HK-2 (cell line): ENCODE measurements at regions not wholly inside any gene's neighbourhood (a gene's known extent, or its start where the extent isn't known, plus 50 kb on each side); places are given as distances from the start of the nearest gene placed in this dataset.

Experiments
- DNase-seq: peaks from one replicate; pipeline ENCODE4 v3.0.0-alpha.2; 2018; ENCODE audit not compliant: unreplicated experiment

GRCh38 chr10:29160150-29160617 lies 128.7 kb upstream of the LYZL1 start:
- DNase-seq = peak; percentile 38

GRCh38 chr10:29163746-29164145 lies 125.1 kb upstream of the LYZL1 start:
- DNase-seq = no peak

- DNase-seq = no peak
These were observed 122.2 kb upstream of the LYZL1 start for GRCh38 chr10:29166713-29167112.

- no peak for DNase-seq
These were observed 119.8 kb upstream of the LYZL1 start for GRCh38 chr10:29169021-29169420.

GRCh38 chr10:29171717-29172116 lies 117.2 kb upstream of the LYZL1 start:
- DNase-seq = no peak

GRCh38 chr10:29174389-29174788 lies 114.5 kb upstream of the LYZL1 start:
- DNase-seq = no peak

GRCh38 chr10:29176845-29177832 lies 111.7 kb upstream of the LYZL1 start:
- DNase-seq = no peak

- DNase-seq = no peak
These were observed 106.9 kb upstream of the LYZL1 start for GRCh38 chr10:29181936-29182335.

- no peak for DNase-seq
These were observed 105.4 kb upstream of the LYZL1 start for GRCh38 chr10:29183301-29183945.

- DNase-seq = no peak
These were observed 104.5 kb upstream of the LYZL1 start for GRCh38 chr10:29184205-29185000.

- no peak for DNase-seq
These were observed 103.8 kb upstream of the LYZL1 start for GRCh38 chr10:29185050-29185449.

GRCh38 chr10:29186221-29186620 lies 102.6 kb upstream of the LYZL1 start:
- DNase-seq = no peak

GRCh38 chr10:29189256-29189655 lies 99.6 kb upstream of the LYZL1 start:
- DNase-seq = no peak

- DNase-seq = no peak
These were observed 97.2 kb upstream of the LYZL1 start for GRCh38 chr10:29191674-29192073.

- DNase-seq = no peak
These were observed 89.5 kb upstream of the LYZL1 start for GRCh38 chr10:29199339-29199738.

- DNase-seq = no peak
These were observed 88.8 kb upstream of the LYZL1 start for GRCh38 chr10:29199941-29200679.

GRCh38 chr10:29202386-29202940 lies 86.4 kb upstream of the LYZL1 start:
- no peak for DNase-seq

GRCh38 chr10:29203432-29203831 lies 85.4 kb upstream of the LYZL1 start:
- no peak for DNase-seq

- DNase-seq = no peak
These were observed 84.6 kb upstream of the LYZL1 start for GRCh38 chr10:29204070-29204800.

- DNase-seq = no peak
These were observed 83.1 kb upstream of the LYZL1 start for GRCh38 chr10:29205787-29206186.
